HG03060 (cell line): ENCODE measurements at regions not wholly inside any gene's neighbourhood (a gene's known extent, or its start where the extent isn't known, plus 50 kb on each side); places are given as distances from the start of the nearest gene placed in this dataset.

Source experiments
- ATAC-seq: cut with Tn5 transposase; IDR thresholded peaks from one replicate; pipeline ENCODE4 v1.9.1; 2021; ENCODE audit warnings: low read depth, moderate number of reproducible peaks; ENCODE audit not compliant: unreplicated experiment

DNA sequence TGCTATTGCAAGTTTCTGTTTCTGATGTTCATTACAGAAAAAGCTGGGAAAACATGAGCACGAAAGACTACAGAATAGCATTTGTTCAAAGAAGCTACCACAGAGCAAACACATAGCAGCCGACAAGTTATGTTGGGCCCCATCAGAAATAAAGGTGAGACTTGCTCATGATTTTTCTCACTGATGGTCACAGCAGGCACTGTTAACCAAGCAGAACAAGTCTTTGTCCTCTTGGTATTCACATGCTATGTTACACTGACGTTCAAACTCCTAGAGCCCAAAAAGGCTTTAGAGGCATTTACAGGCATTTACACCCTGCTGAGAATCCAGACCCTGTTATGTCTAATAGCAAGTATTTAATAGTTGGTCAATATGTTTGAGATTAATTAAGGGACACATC lies 235.0 kb upstream of the HNMT start:
- no peak for ATAC-seq

DNA sequence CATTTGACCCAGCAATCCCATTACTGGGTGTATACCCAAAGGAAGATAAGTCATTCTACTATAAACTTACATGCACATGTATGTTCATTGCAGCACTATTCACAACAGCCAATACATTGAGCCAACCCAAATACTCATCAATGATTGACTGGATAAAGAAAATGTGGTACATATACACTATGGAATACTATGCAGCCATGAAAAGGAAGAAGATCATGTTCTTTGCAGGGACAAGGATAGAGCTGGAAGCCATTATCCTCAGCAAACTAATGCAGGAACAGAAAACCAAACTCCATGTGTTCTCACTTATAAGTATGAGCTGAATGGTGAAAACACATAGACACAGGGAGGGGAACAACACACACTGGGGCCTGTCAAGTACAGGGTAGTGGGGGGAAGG lies 226.7 kb upstream of the HNMT start:
- no peak for ATAC-seq

- no peak for ATAC-seq
These were observed 222.4 kb upstream of the HNMT start for GRCh38 chr2:137741784-137742362.

DNA sequence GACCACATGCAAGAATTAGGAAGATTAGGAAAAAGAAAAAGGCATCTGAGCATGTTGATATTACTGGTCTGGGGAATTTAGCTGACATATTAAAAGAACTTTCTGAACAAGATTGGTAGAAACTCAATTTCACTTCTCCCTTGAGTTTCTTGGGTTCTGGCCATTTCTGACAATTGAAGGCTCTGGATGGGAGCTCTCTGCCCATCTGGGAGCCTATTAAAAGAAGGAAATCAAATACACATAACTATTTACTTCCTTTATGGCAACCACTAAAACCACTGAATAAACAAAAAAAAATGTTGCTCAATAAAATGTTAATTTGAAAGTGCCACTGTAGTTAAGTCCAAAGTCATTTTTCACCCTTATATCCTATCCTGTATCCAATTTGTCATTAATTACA lies 216.8 kb upstream of the HNMT start:
- no peak for ATAC-seq

DNA sequence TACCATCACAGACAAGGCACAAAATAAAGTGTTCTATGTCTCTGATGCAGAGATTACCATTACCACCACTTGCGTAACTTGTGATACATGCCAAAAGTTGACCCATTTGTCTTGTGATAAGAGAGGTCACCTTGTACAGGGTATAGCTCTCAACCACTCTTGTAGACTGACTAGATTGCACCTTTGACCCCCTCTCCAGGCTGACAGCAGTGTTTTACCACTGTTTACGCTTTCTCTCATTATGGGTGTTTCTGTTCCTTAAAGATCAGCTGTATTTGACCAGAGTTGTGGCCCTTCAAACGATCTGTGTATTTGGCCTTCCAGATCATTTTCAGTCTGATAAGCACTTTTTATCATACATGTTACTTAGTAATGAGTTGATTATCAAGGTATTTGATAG lies 215.7 kb upstream of the HNMT start:
- ATAC-seq = no peak

DNA sequence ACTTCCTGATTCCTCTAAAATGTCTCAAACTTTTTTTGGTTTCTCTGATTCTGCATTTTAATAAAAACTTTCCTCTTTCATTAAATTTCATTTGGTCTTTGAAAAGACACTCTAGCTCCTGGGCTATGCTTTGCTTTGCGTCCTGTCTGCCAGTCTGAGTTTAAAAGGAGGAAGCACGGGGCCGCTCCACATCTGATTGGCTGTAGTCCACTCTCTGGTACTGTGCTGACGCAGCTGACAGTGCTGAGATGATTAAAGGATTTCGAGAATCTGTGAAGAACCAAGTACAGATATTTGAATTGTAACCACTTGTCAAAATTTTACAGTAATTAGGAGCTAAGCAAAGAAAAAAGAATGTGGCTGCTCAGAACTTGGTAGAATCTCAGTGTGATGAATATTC lies 199.6 kb upstream of the HNMT start:
- no peak for ATAC-seq

DNA sequence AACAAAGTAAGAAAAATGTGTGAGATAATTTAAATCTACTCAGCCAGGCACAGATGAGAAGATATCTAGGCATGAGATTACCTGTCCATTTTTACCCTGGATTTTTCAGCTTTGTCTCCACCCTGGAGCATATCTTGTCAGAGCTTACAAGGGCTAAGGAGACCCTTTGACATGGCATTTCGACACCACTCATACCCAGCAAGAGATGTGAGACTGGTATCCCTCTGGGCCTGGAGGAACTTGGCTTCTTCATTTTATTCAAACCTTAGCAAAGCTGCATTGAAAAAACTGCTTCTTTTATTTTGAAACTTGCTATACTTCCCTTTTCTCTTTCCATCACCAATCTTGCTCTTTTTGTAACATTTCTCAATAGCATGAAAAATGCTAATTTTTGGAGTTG lies 194.9 kb upstream of the HNMT start:
- ATAC-seq = no peak

- ATAC-seq = no peak
These were observed 194.1 kb upstream of the HNMT start for GRCh38 chr2:137770166-137770565.

GRCh38 chr2:137771064-137771463 lies 193.2 kb upstream of the HNMT start:
- ATAC-seq = no peak

DNA sequence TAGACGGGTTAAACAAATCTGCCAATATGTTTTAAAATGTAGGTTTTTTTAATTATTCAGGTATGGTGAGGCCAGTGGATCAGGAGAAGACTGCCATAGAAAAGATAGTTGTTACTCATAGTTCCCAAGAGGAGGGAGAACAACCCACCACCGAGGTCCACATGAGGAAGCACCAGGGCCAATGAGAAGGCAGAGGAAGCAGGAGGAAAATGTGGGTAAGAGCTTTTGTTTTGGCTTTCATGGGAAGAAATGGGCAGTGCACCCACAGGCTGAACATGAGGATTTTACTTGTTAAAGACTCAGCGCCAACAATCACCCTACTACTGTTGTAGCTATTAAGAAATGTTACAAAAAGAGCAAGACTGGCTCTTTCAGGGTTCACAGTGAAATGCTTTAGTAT lies 191.8 kb upstream of the HNMT start:
- ATAC-seq = no peak

DNA sequence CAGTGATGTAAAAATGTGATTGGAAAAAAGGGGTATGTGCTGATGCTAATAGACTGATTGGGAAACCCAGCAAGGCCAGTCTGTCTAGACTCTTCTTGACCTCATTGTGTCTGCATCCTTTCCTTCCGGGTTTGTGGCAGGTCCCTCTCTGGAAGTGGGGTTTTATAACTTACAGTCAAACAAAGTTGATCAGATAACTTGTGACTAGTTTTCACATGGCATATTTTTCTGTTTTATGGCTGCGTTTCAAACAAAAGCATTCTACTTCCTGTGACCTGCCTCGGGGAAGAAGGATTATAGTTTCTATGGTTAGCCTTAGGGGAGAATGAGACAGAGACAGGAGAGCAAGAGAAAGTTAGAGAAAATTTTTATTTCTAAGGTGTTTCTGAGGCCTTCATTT lies 188.7 kb upstream of the HNMT start:
- ATAC-seq = no peak

DNA sequence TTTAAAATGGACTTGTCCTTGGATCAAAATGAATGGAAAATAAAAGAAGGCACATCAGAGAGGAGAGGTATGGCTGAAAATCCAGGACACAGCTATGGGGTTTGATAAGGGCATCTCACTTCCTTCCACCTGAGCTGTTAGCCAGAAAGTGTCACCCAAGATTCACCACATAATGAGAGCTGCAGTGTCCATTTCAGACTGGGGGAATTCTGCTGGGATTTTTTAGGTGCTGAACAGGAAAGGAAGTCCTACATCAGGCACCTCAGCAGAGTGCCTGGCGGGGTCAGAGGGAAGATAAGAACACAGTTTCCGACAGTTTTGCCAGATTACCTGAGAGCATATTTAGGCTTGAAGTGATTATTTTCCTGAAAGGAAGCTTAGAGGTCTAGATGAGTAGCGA lies 187.6 kb upstream of the HNMT start:
- no peak for ATAC-seq

GRCh38 chr2:137797641-137798040 lies 166.6 kb upstream of the HNMT start:
- ATAC-seq = no peak

GRCh38 chr2:137799600-137799999 lies 164.7 kb upstream of the HNMT start:
- no peak for ATAC-seq

DNA sequence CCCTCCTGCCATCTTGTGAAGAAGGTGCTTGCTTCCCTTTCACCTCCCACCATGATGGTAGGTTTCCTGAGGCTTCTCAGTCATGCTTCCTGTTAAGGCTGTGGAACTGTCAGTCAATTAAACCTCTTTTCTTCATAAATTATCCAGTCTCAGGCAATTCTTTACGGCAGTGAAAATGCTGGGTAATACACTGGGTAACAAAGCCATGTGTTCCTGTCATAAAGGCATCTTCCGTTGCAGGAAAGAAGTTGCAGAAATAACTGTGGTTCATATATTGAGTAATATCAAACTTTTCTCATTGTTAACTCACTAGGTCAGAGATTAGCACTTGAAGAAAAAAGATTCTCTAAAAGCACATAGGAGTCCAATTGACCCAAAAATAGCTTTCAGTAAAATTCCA lies 163.9 kb upstream of the HNMT start:
- ATAC-seq = no peak

GRCh38 chr2:137801228-137801627 lies 163.0 kb upstream of the HNMT start:
- ATAC-seq = no peak

DNA sequence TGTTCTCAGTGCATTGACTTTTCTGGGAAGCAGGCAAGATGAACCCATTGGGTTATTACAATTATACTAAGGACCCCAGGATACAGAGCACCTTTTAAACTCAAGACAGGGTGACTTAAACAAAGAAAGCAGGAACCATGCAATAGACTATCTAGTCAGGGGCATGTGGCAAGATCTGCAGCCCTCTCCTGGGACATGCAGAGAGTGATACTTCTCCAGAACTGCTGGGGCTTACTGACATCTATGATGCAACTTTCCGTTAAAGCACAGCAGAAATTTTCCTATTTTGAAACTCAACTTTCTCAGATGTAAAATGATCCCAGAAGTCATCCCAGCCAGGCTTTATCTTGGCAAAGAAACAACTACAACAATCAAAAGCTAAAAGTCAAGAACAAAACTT lies 162.2 kb upstream of the HNMT start:
- ATAC-seq = no peak

GRCh38 chr2:137806068-137806805 lies 158.0 kb upstream of the HNMT start:
- ATAC-seq = no peak

GRCh38 chr2:137809252-137809651 lies 155.0 kb upstream of the HNMT start:
- ATAC-seq = no peak

GRCh38 chr2:137809837-137810236 lies 154.4 kb upstream of the HNMT start:
- ATAC-seq = no peak

GRCh38 chr2:137812517-137812916 lies 151.8 kb upstream of the HNMT start:
- ATAC-seq = no peak

GRCh38 chr2:137813176-137813575 lies 151.1 kb upstream of the HNMT start:
- ATAC-seq = no peak

- ATAC-seq = no peak
These were observed 147.2 kb upstream of the HNMT start for GRCh38 chr2:137817058-137817457.
